HG02885 (cell line): ENCODE measurements at regions not wholly inside any gene's neighbourhood (a gene's known extent, or its start where the extent isn't known, plus 50 kb on each side); places are given as distances from the start of the nearest gene placed in this dataset.
"Not testable (repeated sequence)": the region's sequence is repeated elsewhere in the genome, so short reads cannot be mapped to it uniquely, and the experiment has no call there.

Experiments used
- ATAC-seq: cut with Tn5 transposase; IDR thresholded peaks from one replicate; pipeline ENCODE4 v1.9.1; 2021; ENCODE audit warnings: mild to moderate bottlenecking; ENCODE audit not compliant: unreplicated experiment, poor library complexity

- ATAC-seq, result no peak
Measured at GRCh38 chr12:87464565-87464964, 564.6 kb downstream of the C12orf50 start.

GRCh38 chr12:87444039-87444438 lies 585.2 kb downstream of the C12orf50 start:
- ATAC-seq, result no peak

GRCh38 chr12:87441511-87441910 lies 587.7 kb downstream of the C12orf50 start:
- ATAC-seq, result no peak

GRCh38 chr12:87439990-87440827 lies 589.0 kb downstream of the C12orf50 start:
- ATAC-seq, result no peak

GRCh38 chr12:87430444-87430843 lies 598.8 kb downstream of the C12orf50 start:
- no peak for ATAC-seq

- no peak for ATAC-seq
Measured at GRCh38 chr12:87428701-87429277, 600.4 kb downstream of the C12orf50 start.

DNA sequence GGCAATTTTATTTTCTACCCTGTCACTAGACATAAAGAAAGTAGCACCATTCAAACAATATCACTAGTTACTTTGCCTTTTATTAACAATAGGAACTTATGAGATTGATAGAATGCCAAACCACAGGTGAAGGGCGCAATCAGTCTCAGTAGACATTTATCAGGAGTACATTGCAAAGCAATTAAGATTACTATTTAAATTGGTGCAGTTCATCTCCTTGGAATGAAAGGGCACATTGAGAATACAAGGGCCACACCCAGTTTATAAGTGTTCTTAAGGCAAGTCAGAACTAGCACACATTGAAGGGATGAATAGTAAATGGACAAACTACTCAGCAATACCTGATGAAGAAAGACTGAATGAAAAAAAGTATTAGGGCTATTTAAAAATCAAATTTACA lies 601.4 kb downstream of the C12orf50 start:
- ATAC-seq, result no peak

GRCh38 chr12:87425942-87426554 lies 603.2 kb downstream of the C12orf50 start:
- no peak for ATAC-seq

- ATAC-seq, result not testable (repeated sequence)
Measured at GRCh38 chr12:87421233-87421632, 608.0 kb downstream of the C12orf50 start.

GRCh38 chr12:87413784-87414183 lies 615.4 kb downstream of the C12orf50 start:
- ATAC-seq, result no peak

GRCh38 chr12:87406926-87407325 lies 622.3 kb downstream of the C12orf50 start:
- ATAC-seq, result no peak

- ATAC-seq, result no peak
Measured at GRCh38 chr12:87405918-87406317, 623.3 kb downstream of the C12orf50 start.

GRCh38 chr12:87394168-87394567 lies 635.0 kb downstream of the C12orf50 start:
- not testable (repeated sequence) for ATAC-seq

DNA sequence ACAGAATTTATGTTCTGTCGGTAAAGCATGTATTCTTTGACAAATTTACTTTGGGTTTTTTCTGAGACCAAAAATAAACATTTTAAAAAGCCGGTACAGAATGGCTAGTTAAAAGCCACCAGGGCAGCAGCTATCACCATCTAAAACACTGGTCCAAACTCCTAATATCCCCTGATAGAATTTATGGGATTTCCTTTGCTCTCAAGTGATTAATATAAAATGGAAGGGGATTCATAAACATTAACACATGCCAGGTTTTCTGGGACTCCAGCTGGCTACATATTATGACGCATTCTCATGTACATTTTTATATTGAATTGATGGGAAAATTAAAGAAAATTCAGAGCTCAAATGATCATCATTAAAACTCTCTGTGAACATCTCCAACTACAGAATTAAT lies 640.8 kb downstream of the C12orf50 start:
- no peak for ATAC-seq

DNA sequence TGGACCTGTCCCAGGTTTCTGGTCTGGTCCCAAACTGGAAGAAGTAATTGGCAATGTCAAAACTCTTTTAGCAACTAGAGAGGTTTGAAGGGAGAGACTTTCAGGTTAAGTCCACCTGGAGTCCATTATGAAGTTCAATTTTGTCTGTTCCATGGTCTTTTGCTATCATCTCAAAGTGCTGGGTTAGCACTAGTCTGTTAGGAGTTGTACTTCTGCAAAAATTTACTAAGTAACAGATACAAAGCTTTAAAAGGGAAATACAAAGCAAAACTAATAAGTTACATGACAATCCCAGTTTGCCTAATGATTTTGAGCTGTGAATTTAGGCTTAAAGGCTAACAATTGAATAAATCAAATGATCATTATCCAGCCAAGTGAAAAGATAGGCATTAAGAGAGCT lies 643.9 kb downstream of the C12orf50 start:
- no peak for ATAC-seq

GRCh38 chr12:87384226-87384625 lies 645.0 kb downstream of the C12orf50 start:
- ATAC-seq, result no peak

DNA sequence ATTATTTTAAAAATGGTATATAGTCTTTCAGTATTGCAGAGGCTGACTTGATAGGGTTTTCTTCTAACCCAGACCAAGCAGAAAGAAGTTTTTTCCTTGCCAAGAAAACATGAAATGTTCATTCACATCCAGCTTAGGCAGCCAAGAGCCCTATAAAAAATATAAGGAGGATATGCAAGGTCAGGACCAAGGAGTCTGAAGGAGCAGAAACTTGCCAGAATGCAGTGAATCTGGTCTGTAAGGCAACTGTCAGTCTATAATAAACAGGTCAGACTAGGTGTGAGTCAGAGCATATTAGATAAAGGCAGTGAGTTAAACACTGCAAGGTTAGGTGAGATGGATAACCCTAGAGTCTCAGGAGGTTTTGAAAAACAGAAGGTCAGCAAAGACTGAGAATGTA lies 645.5 kb downstream of the C12orf50 start:
- ATAC-seq, result no peak

GRCh38 chr12:87382959-87383566 lies 646.1 kb downstream of the C12orf50 start:
- no peak for ATAC-seq

- ATAC-seq, result no peak
Measured at GRCh38 chr12:87382436-87382835, 646.8 kb downstream of the C12orf50 start.

DNA sequence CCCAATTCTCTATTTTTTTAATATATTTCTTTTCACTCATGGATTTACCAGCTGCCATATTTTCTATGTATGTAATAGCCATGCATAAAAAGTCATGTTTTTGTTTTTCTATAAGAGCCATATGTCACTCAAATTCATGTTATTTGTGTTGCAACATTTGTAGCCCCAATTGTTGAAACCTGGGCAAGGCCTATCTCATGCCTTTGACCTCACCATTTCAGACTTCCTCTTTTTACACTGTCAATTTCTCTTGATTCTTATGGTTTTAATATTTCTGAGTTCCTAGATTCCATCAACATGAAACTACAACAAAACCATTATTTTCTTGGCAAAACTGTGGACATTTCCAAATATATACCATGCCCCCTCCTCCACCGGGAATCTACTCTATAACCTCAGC lies 647.5 kb downstream of the C12orf50 start:
- ATAC-seq, result no peak

- no peak for ATAC-seq
Measured at GRCh38 chr12:87378526-87378925, 650.7 kb downstream of the C12orf50 start.
